IPS-15b (cell line): ENCODE measurements at regions not wholly inside any gene's neighbourhood (a gene's known extent, or its start where the extent isn't known, plus 50 kb on each side); places are given as distances from the start of the nearest gene placed in this dataset.

Experiments
- H3K27me3 ChIP-seq: one replicate; pipeline ENCODE4 v1.6.1; 2013; ENCODE audit warnings: low read length; ENCODE audit not compliant: control insufficient read depth, insufficient read depth
- H3K36me3 ChIP-seq: one replicate; pipeline ENCODE4 v1.6.1; 2013; ENCODE audit warnings: low read length; ENCODE audit not compliant: control insufficient read depth, insufficient read depth
- H3K4me1 ChIP-seq: one replicate; pipeline ENCODE4 v1.6.1; 2013; ENCODE audit warnings: mild to moderate bottlenecking, low read length; ENCODE audit not compliant: control insufficient read depth, insufficient read depth
- H3K4me3 ChIP-seq: one replicate; pipeline ENCODE4 v1.5.1; 2013; ENCODE audit warnings: low read depth, low read length
- H3K9ac ChIP-seq: one replicate; pipeline ENCODE4 v1.6.1; 2013; ENCODE audit warnings: low read depth, mild to moderate bottlenecking, low read length
- H3K9me3 ChIP-seq: one replicate; pipeline ENCODE4 v1.6.1; 2013; ENCODE audit warnings: mild to moderate bottlenecking, low read length; ENCODE audit not compliant: control insufficient read depth, insufficient read depth

DNA sequence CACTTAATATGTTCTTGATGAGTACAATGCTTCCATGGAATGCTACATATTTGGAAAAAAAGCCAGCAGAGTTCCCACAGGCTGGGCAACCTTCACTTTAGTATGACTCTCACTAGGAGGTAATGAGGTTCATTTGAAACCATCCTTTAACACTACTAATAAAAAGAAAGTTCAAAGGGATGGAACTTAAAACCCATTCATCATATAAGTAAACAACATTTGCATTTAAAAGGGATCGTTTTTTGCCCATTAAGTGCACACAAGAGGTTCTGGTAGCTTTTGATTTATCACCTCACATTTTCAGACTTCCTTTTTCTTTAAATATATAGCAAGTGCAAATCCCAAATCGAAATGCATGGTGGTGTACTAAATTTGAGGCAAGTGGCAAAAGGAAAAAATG lies 270.8 kb upstream of the DCC start:
- Histone ChIP-seq H3K9me3 (no peaks in the 10 kb centered on the region), H3K4me3 (no peak overlapping the region), H3K36me3 (no peaks in the 10 kb centered on the region), H3K27me3 (no peaks in the 10 kb centered on the region), H3K9ac (no peak overlapping the region), H3K4me1 (no peaks in the 10 kb centered on the region)

DNA sequence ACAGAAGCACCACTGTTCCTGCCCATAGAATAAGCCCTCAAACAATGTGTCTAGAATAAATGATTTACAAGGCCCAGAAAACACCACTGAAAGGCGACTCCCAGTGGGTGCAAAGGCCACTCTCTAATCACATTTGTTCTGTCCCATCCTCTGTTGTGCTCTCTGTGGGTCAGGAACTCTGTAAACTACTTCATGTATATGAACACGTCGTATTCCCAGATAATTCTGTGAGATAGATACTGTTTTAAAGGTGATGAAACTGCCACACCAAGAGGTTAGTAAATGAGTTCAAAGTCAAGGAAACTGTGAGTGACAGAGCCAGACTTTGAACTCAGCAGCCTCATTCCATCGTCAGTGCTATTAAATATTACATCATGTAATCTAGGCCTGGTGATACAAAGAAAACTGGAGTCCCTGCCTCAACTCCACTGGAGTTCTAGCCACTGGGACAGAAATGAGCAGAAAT lies 269.7 kb upstream of the DCC start:
- H3K4me3 ChIP-seq: no peak overlapping the region
- H3K9me3 ChIP-seq: no peaks in the 10 kb centered on the region
- no peaks in the 10 kb centered on the region for H3K4me1 ChIP-seq
- H3K27me3 ChIP-seq: no peaks in the 10 kb centered on the region
- no peak overlapping the region for H3K9ac ChIP-seq
- H3K36me3 ChIP-seq: no peaks in the 10 kb centered on the region

DNA sequence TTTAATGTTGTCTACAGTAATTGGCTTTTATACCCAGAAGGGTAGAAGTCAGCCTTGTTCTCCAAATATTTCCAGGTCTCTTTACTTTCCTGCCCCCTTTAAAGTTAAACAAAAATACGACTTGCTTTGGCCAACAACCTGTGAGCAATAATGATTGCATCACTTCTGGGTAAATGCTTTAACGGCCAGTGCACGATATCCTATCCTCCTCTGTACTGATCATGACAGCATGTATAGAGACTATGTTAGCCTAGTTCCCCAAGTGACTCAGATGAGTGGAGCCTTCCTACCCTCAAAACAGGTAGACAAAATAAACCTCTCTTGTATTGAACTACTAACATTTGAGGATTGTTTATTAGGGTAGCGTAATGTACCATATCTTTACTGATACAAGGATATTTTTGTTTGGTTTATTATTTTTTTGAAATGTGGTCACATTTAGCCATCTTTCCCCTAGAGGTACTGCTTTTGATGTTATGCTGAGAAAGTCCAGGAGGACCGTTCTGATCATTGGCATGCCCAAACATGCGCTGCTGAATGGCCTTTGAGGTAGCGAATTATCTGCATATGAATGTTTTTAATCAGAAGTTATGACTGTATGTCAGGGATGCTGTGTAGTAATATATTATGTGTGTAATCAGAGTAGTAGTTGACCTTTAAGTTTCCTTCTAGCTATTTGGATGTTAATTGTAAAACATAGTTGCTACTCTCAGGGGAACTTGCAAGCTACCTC lies 262.6 kb upstream of the DCC start:
- Histone ChIP-seq H3K36me3 (no peaks in the 10 kb centered on the region), H3K27me3 (no peaks in the 10 kb centered on the region), H3K9ac (no peak overlapping the region), H3K4me1 (no peaks in the 10 kb centered on the region), H3K9me3 (no peaks in the 10 kb centered on the region), H3K4me3 (no peak overlapping the region)

DNA sequence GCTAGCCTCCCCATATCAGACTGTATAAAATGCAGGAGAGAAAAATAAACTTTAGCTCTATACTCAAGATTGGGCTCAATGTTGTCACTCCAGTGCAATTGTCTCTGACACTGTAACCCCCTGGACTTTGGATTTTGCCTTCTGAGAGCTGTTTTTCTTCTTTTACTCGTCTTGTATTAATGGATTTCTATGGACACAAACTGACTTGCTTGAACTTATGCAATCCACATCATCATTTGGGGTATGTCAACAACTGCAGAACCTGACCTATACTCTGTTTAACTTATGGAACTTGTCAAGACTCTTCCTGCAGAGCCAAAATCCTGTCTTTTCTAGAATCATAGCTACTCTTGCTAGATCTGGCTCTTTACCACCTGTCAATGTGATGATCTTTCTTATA lies 257.8 kb upstream of the DCC start:
- H3K4me1 ChIP-seq: no peaks in the 10 kb centered on the region
- H3K36me3 ChIP-seq: no peaks in the 10 kb centered on the region
- no peaks in the 10 kb centered on the region for H3K27me3 ChIP-seq

DNA sequence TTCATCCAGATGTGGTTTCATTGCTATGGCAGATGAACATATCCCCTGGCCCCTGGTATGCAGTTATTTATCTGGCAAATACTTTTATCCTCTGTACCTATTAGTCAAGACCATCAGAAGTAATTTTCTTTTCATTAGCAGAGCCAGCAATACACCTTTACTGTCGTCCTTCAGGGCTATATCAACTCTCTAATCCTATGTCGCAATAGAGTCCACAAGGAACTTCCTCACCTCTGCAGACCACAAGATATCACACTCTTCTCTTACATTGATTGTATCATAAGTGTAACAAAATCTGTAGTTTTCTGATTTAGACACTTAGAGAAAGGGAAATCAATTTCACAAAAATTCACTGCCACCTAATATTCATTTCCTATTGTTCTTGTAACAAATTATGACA lies 252.9 kb upstream of the DCC start:
- H3K9me3 ChIP-seq: no peaks in the 10 kb centered on the region

More for the DNA sequence above, 257.8 kb upstream of the DCC start:
- Histone ChIP-seq H3K9ac (no peak overlapping the region), H3K9me3 (no peaks in the 10 kb centered on the region), H3K4me3 (no peak overlapping the region)

DNA sequence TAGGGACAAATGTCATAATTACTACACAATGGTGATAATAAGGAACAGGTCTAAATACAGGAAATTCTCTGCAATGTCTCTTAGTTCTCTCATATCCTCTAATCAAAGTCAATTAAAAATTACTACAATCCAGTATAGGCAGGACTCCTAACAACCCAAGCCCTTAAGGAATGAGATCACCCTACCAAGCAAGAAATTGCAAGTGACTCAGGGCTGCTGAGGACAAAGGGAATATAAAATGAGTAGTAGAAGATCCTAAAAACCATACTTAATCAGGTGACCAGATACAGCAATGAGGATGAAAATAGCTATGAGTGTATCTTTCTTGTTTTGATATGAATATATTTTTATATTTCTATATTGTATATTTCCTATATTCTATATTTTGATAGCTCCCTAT lies 250.0 kb upstream of the DCC start:
- H3K9ac ChIP-seq: no peak overlapping the region
- no peaks in the 10 kb centered on the region for H3K36me3 ChIP-seq
- H3K9me3 ChIP-seq: no peaks in the 10 kb centered on the region
- no peak overlapping the region for H3K4me3 ChIP-seq
- H3K27me3 ChIP-seq: no peaks in the 10 kb centered on the region
- H3K4me1 ChIP-seq: no peaks in the 10 kb centered on the region

More for the DNA sequence above, 252.9 kb upstream of the DCC start:
- Histone ChIP-seq H3K4me3 (no peak overlapping the region), H3K36me3 (no peaks in the 10 kb centered on the region), H3K4me1 (no peaks in the 10 kb centered on the region), H3K9ac (no peak overlapping the region), H3K27me3 (no peaks in the 10 kb centered on the region)

DNA sequence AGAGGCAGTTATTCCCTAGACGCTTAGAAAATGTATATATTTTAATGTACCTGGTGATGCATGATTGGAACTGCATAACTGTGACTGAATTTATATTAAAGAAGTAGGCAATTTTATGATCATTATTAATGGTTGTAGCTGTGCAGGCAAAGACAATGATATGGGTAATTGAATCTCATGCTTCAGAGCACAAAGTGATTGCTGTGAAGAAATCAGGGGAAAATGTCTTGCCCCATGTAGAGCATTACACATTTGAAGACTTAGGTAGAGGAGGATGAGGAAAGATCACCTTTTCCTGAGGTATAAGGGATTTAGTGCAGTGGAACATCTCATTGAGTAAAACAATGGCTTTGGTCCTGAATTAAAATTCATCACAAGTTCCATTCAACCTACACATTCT lies 246.8 kb upstream of the DCC start:
- H3K9me3 ChIP-seq: no peaks in the 10 kb centered on the region
- no peaks in the 10 kb centered on the region for H3K27me3 ChIP-seq
- H3K4me1 ChIP-seq: no peaks in the 10 kb centered on the region
- no peak overlapping the region for H3K4me3 ChIP-seq
- H3K36me3 ChIP-seq: no peaks in the 10 kb centered on the region
- no peak overlapping the region for H3K9ac ChIP-seq

DNA sequence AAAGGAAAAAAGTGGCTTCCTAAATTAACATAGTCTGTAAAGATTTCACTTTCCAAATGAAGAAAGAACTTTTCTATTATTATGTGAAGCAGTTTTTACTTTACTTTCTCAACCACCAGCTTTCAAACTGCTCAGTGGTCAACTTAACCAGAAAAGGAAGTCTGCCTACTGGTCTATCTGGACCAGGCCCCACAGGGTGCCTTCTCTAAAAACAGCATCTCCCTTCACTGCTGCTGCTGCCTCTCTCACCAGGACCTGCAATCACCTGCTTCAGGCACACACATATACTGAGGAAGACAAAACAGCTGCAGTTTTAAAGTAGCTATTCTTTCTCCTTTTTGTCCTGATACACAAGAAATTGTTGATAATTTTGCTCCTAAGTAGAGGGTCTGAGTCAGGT lies 221.3 kb upstream of the DCC start:
- no peaks in the 10 kb centered on the region for H3K9me3 ChIP-seq
- H3K27me3 ChIP-seq: no peaks in the 10 kb centered on the region
- H3K4me1 ChIP-seq: no peaks in the 10 kb centered on the region
- no peak overlapping the region for H3K9ac ChIP-seq
- no peak overlapping the region for H3K4me3 ChIP-seq
- no peaks in the 10 kb centered on the region for H3K36me3 ChIP-seq

DNA sequence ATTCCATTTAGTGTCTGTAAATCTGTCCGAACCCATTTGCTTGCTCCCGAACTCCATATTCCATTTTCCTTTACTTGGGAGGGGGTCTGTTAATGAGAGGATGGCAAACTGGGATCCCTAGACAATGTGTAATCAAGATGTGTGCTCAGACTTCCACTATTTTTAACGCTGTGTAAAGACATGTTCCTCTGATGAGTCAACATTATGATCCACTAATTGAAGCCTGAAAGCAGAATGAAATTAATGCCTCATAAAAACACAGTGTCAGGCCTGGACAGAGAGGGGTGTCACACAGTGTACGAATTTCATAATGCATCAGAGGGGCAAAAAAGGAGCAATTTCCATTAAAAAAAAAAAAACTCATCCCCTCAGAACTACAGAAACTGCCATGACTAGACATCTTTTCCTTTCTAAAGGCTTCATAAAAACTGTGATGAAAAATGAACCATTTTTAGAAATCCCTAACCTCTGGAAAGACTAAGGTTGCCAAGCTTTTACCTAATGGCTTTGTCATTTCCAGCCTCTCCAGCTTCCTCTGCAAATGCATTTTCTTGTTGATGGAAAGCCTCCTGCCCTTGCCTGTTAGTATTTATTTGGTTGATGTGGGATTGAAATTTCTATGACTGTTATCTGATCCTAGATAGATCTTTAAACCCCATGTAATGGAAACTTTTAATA lies 209.2 kb upstream of the DCC start:
- Histone ChIP-seq H3K9ac (no peak overlapping the region), H3K4me1 (no peaks in the 10 kb centered on the region), H3K9me3 (no peaks in the 10 kb centered on the region), H3K27me3 (no peaks in the 10 kb centered on the region), H3K4me3 (no peak overlapping the region), H3K36me3 (no peaks in the 10 kb centered on the region)

DNA sequence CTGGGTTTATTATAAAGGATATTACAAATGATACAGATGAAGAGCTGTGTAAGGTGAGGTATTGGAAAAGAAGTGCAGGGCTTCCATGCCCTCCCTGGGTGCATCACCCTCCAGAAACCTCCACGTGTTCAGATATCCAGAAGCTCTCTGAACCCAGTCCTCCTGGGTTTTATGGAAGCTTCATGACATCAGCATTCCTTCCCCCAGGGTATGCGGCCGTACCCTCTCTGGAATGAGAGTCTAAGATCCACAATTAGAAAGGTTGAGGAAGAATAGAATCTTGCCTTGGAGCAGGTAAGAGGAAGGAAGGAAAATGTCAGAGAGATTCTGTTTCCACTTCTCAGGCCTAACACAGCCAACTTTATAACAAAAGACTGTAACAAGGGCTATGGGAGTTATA lies 208.2 kb upstream of the DCC start:
- no peak overlapping the region for H3K4me3 ChIP-seq
- H3K4me1 ChIP-seq: no peaks in the 10 kb centered on the region
- H3K36me3 ChIP-seq: no peaks in the 10 kb centered on the region
- no peak overlapping the region for H3K9ac ChIP-seq
- peaks cover 2% of the 10 kb centered on the region for H3K9me3 ChIP-seq
- no peaks in the 10 kb centered on the region for H3K27me3 ChIP-seq

DNA sequence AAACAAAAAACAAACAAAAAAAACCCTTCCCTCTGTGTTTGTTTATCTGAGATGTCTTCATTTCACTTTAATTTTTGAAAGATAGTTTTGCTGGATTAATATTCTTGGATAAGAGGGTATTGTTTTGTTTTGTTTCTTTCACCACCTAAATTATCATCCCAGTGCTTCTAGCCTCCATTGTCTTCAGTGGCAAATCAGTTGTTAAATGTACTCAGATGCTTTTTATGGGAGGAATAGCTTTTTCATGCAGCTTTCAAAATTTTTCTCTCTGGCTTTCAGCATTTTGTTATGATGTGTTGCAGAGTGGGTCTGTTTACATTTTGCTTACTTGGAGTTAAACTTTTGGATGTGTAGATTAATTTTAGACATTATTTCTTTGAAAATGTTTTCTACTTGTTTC lies 203.5 kb upstream of the DCC start:
- Histone ChIP-seq H3K27me3 (no peaks in the 10 kb centered on the region), H3K9ac (no peak overlapping the region), H3K4me3 (no peak overlapping the region), H3K36me3 (no peaks in the 10 kb centered on the region), H3K9me3 (peaks cover 3% of the 10 kb centered on the region), H3K4me1 (no peaks in the 10 kb centered on the region)

DNA sequence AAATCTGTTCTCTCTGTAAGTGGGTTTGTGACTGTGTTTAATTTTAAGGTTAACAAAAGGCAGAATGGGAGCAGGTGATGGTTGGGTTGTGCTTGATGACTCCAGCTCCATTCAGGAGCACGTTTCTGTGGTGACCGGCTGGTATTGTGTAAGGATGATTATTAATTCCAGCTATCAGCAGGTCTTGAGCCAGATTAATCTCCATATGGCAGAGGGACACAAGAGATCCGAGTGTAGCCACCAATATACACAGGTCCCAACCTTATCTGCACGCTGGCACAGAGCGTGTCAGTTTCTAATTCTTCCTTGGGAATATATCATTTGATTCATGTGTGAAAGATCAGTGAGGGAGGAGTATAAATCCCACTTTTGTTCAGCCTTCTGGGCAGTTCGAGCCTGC lies 199.0 kb upstream of the DCC start:
- H3K36me3 ChIP-seq: no peaks in the 10 kb centered on the region
- no peaks in the 10 kb centered on the region for H3K4me1 ChIP-seq
- H3K9ac ChIP-seq: no peak overlapping the region
- no peak overlapping the region for H3K4me3 ChIP-seq
- H3K27me3 ChIP-seq: no peaks in the 10 kb centered on the region
- H3K9me3 ChIP-seq: peaks cover 3% of the 10 kb centered on the region
